ENCODE measurements at regions not wholly inside any gene's neighbourhood (a gene's known extent, or its start where the extent isn't known, plus 50 kb on each side); places are given as distances from the start of the nearest gene placed in this dataset.

- TF ChIP-seq CTCF (conservative IDR thresholded peaks at IDR 0.05; ENCODE audit: low read depth, low read length), result no peak
- no peak overlapping the region for H3K4me3 ChIP-seq (ENCODE audit: low read depth, low read length)
- DNase-seq (ENCODE audit: low read depth), result no peak
Measured at GRCh38 chr3:181565416-181565815, 146.3 kb upstream of the SOX2 start.

- no peak overlapping the region for H3K4me3 ChIP-seq (ENCODE audit: low read depth, low read length)
- TF ChIP-seq CTCF (conservative IDR thresholded peaks at IDR 0.05; ENCODE audit: low read depth, low read length), result no peak
- no peak for DNase-seq (ENCODE audit: low read depth)
Measured at GRCh38 chr3:181564222-181564621, 147.5 kb upstream of the SOX2 start.

- H3K4me3 ChIP-seq (ENCODE audit: low read depth, low read length), result no peak overlapping the region
- no peak for TF ChIP-seq CTCF (conservative IDR thresholded peaks at IDR 0.05; ENCODE audit: low read depth, low read length)
- DNase-seq (ENCODE audit: low read depth), result no peak
Measured at GRCh38 chr3:181561139-181562031, 150.3 kb upstream of the SOX2 start.

GRCh38 chr3:181558870-181559269 is 152.9 kb upstream of the SOX2 start:
- DNase-seq (ENCODE audit: low read depth), result no peak

GRCh38 chr3:181555681-181556080 is 156.0 kb upstream of the SOX2 start:
- TF ChIP-seq CTCF (conservative IDR thresholded peaks at IDR 0.05; ENCODE audit: low read depth, low read length), result no peak
- DNase-seq (ENCODE audit: low read depth), result no peak
- H3K4me3 ChIP-seq (ENCODE audit: low read depth, low read length), result no peak overlapping the region

More at GRCh38 chr3:181558870-181559269, 152.9 kb upstream of the SOX2 start:
- no peak overlapping the region for H3K4me3 ChIP-seq (ENCODE audit: low read depth, low read length)
- no peak for TF ChIP-seq CTCF (conservative IDR thresholded peaks at IDR 0.05; ENCODE audit: low read depth, low read length)

- DNase-seq (ENCODE audit: low read depth), result no peak
- H3K4me3 ChIP-seq (ENCODE audit: low read depth, low read length), result no peak overlapping the region
- no peak for TF ChIP-seq CTCF (conservative IDR thresholded peaks at IDR 0.05; ENCODE audit: low read depth, low read length)
Measured at GRCh38 chr3:181554233-181554765, 157.4 kb upstream of the SOX2 start.
